Amniotic stem cell (primary cell): ENCODE measurements at regions not wholly inside any gene's neighbourhood (a gene's known extent, or its start where the extent isn't known, plus 50 kb on each side); places are given as distances from the start of the nearest gene placed in this dataset.

Experiments used
- DNase-seq: peaks from one replicate; lab custom pipeline; 2025; lab: John Stamatoyannopoulos, UW

DNA sequence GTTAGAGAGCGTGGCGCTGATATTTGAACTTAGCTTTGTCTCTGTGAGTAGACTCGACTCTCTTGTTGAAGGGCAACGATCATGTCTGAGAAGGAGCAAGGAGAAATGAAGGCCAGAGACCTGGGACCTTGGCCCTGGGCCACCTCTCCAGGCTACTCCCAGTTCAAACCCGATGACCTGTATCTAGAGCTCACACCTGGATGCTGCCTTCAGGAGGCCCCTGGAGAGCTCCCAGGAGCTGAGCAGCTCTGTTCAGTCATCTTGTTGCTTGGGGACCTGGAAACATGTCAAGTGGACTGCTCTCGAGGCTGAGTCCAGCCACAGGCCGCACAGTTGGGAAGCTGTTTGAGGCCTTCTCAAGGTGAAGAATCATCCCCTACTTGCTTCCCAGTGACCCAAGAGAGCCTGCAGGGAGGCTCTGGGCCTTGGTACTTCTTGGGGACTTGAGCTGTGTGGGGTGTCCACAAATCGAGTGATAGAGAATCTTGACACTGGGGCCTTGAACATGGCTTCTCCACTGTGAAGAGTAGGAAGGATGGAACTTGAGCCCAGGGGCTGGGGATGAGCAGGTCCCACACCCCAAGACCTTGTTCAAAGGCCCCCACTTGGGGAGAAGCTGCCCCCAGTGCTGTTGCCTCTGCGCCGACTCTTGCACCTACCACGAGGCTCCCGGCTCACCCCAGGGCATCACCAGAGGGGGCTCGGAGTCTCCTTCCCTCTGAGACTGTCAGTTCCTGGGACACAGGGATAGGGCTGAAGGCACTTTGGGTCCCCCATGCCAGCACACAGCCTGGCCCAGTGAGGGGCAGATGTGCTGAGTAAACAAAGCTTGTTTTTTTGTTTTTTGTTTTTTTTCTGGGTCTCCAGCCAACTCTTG, 112.1 kb downstream of the IRX5 start:
- DNase-seq: no peak

DNA sequence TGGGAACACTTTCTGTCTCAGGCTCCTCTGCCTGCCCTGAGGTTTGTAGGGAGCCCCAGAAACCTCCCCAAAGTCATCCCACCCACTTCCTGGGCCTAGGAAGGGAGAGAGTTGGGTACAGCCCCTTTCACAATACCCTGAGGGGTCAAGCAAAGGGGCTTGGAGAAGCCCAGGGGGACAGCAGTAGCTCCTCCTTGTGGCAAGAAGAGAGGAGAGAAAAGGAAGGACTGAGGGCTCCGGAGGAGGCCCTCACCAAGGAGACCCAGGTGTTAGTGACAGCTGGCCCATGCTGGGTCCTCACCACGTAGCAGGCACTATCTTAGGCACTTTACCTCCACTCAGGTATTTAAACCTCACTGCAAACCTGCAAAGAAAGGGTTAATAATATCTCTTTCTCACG, 112.8 kb downstream of the IRX5 start:
- DNase-seq: no peak

DNA sequence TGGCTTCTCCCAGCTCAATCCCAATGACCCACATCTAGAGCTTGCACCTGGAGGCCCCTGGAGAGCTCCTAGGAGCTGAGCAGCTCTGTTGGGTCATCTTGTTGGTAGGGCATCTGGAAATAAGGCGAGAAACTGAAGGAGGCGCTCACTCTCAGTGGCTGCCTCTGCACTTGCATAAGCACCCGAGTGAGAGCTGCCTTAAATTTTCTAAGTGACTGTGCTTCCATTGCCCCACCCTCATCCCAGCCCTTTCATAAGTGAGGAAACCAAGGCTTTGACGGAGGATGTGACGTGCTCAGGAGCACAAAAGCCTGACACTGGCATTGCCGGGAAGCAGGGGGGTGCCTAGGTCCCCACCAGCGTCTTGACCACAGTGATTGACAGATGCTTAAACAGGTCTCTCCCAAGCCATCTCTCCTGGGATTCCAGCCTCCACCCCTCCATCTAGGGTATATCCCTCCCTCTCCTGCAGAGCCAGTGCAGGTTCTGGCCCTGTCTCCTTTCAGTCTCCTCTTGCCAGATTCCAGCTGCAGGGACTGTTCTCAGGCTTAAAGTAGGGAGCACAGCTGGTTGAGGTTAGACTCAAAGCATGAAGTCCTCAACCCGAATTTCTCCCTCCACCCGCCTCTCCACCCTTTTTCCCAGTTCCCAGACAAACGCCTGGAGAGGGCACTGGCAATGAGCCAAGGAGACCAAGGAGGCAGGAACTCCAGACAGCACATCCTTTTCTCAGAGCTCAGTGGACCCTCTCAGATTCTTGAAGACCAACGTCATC, 113.7 kb downstream of the IRX5 start:
- no peak for DNase-seq

DNA sequence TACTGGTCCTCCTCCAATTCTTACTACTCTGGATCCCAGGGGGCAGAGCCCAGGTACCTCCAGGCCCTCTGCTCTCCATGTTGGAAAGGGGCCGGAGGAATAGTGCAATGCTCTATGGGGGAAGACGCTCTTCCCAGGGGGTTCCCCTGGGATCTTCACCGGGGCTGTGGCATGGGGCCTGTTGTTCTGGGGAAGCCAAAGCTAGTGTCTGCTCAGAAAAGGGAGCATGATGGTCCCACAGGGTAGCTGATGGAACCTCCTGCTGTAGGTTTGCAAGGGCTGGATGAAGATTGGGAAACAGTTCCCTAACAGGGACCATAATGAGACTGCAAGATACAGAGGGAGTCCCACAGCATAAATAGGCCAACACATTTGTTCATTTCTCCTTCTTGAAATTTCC, 114.7 kb downstream of the IRX5 start:
- DNase-seq: no peak

DNA sequence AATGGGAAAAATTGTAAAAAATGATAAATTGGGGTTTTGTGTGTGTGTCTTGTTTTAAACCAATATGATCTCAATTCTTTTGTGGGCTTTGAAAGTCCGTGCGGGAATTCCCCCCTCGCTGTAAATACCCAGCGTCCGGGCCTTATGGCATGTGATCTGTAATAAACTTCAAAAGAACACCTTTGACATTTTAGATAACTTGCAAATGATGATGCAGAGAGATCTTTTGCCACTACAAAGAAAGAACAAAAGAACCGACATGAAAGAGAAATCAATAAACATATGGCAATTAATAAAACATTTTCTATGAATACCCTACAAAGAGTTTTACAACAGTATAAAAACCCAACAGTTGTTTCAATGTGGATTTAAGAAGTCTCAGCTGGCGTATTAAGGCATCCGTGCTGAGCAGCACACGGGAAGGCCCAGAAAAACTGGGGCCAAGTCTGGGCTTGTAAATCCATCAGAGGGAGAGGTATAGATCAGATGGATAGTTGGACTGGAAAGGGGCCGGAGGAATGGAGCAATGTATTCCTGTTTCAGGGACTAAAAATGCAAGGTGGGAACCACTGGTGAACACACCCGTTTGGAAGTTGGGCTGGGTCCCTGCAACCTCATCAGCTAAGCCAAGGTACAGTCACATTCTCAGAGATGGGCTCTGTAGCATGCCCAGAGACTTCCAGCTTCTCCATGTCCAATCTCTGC, 115.2 kb downstream of the IRX5 start:
- no peak for DNase-seq

DNA sequence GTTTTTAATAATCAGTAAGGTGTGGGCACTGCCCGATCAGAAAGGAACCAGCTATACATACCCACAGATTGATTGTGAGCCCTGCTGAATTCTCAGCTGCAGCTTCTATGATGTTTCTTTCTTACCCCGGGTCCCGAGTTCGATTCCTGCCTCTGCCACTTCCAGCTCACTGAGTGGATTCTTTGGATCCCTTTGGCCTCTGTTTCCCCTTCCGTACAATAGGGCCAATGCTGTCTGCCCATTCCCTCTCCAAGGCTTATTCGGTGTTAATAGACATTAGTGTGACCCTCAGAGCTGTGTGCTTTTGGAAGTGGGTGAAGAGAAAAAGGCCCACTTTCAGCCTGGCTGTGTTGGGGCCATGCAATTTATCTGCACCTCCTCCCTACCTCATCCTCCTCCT, 115.8 kb downstream of the IRX5 start:
- no peak for DNase-seq

DNA sequence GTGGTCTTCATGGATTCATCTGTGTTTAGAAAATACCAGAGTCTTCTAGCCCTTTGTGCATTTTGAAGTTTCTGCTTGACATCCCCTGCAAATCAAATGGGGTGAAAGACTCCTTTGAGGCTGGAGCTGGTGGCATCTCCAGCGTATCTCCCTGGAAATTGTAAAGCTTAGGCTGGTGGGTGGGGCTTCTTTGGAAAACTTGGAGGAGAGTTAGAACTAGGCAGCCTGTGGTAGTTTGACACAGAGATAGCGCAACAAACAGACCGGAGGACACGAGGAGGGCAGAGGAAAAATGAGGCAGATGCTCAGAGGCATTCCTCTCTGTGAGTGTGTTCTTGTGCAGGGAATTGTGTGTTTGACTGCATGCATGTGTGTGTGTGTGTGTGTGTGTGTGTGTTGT, 116.3 kb downstream of the IRX5 start:
- DNase-seq: no peak

DNA sequence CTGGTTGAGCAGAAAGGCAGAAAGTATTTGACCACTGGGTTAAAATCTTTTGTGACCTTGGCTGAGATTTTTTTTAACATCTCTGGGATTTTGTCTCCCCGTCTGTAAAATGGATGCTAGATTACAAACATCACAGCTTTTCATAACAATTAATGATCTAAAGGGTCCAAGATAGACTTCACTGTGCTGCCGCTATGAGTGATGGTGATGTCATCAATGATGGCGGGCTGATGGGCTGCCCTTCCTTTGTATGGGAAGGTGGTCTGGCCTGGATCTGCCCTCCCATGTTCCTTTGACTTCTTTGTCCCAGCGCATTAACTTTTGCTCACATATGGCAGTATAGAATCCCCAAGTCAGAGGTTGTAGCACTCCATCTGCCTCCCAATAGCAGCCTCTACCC, 116.7 kb downstream of the IRX5 start:
- DNase-seq: no peak

DNA sequence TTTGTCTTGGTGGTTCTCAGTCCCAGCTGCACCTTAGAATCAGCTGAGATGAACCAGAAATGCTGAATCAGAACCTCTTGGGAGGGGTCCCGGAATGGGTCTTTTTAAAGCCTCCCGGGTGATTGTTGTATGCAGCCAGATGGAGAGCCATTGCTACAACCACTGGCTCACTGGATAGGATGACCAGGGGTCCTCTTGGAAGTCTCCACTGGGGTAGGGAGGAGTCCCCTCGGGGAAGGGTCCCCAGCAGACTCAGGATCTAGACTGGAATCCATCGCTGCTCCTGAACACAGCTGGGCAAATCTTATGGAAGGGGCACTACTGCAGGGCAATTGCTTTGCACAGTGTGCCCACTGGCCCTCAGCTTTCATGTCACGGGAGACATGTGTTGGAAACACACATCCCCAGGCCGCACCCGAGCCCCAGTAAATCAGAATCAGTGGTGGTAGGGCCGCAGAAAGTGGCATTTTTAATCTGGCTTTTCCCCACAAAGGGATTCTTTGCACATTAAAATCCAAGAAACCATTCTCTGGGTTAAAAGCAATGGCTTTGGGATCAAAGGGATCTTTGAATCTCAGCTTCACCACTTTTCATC, 117.3 kb downstream of the IRX5 start:
- no peak for DNase-seq

DNA sequence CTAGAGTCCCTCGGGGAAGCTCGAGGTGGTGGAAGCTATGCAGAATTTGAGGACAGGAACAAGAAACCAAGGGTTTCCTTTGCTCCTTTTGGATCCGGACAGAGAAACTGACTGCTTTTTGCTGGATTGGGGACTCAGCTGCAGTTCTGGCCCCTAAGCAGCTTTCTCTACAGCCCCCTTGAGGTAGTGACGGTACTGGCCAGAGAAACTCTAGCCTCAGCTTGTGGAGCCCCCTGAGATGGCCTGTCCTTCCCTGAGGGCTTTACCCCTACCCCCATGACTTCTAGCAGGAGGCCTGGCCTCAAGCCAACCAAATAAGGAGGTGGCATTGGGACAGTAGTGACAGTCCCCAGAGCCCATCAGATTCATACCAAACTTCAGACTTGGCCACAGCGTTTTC, 118.1 kb downstream of the IRX5 start:
- no peak for DNase-seq

DNA sequence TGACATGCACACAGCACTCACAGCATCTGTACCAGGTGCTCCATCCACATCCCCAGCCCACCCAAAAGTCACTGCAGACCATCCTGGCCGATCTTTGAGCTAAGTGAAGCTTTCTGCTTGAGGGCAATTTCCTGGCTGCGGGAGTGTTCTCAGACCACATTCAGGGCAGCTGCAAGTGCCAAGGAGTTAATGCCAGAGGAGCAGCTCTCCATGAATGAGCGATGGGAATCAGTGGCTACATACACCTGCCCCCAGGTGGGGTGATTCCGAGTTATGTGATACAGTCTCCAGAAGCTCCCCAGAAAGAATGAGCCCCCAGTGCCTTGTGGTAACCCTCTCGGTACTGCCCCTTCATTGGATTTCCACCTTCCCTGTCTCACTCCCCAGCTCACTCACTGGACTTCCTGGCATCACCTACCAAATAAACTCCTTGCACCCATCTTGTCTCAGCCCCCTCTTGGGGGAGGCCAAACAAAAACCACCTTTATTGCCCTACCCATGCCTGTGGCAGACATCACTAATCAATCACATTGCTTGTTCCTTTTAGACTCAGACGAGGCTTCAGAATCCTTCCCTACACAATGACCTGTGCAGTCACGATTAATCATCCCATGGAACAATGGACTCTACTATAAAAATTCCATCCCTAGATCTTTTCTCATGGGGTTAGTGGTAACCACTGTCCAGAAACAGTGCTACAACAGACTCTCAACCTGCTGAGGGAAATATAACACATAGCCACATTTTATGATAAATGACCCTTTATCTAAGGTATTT, 121.1 kb downstream of the IRX5 start:
- DNase-seq: no peak

DNA sequence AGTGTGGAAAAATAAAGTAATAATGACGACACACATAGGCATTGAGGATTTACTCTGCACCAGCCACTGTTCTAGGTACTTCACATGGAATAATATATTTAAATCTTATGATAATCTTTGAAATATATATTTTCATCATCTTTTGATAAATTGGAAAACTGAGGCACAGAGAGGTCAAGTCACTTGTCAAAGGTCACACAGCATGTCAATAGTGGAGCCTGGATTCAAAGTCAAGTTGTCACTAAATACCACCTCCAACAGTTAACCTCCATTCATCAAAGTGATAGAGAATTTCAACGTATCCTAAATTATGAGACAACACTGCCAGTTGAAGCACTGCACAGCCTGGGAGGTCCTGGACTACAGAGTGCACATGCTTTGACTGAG, 121.7 kb downstream of the IRX5 start:
- DNase-seq: no peak

DNA sequence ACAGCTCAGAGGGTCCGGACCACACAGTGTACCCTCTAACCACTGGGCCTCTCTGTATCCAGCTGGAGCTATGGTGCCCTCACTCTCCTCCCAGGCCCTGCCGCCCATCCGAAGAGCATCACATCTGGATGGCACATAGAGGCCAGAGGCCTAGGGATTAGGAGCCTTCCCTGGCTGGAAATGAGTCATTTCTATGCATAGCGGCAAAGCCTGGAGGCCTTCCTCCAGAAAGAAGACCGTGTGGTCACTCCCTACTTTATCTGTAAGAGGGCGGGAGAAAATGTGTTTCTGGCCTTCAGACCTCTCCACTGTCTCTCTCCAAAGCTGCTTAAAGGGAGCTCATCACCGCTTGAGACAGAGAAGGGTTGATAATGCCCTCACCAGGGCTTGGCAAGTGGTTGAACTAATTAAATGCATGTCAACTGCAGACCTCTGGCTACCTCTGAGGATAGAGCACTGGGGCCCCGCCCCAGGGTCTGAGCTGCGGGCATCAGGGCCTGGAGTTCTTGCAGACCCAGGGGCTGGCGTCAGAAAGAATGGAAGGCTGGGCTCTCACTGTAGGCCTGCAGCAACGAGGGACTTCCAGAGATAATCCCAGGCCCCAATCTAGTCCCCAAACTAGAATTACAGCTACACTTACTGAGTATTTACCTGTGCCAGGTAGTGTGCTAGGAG, 122.2 kb downstream of the IRX5 start:
- no peak for DNase-seq

DNA sequence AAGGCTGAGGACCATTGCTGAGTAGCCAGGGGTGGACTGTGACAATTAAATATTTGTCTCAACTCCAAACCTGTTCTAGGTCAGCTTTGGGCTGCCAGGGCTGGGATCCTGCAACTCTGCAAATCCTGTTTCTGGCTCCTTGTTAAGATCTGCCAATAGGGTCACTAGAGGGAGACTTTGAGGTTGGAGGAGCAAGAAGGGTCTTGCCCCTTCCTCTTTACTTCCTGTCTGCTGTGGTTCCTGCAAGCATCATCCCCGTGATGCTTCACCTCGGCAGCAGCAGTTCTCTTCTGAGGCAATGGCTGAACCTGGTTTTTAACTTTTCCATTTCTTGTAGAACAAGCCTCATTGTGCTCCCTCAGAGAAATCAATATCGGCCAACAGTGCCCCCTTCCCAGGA, 124.6 kb downstream of the IRX5 start:
- DNase-seq: no peak

DNA sequence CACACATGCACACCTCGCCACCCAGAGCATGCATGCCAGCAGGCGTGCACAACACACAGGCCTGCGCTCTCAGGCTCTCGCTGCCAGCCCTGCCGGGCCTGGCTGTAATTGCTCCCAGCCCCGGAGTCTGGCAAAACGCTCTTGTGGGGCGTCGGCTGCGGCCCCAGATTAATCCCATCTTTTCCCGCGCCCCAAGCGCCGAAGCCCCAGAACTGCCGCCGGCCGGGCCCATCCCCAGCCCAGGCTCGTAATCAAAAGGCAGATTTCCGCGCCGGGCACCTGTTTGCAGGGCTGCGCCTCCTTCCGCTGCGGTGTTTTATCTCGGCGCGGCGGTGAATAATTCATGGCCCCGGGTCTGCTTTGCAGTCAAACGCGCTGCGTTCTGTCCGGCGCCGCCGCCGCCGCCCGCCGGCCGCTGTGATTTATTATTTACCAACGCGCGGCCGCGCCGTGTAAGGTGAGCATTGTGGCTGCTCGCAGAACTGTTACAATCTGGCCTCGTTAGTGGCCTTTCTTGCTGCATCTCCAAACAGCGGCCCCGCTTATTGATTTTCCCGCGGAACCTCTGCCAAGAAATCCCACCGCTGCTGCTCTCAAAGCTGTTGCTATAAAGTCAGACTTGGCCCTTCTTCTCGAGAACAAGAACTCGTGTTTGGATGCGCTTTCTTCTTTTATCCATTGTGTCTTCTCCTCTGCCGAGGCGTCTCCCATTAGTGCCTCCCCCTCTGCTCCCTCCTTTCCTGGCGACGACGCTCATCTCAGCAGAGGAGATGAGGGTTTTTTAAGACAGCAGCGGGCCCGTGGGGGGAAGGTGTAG, 126.1 kb downstream of the IRX5 start:
- no peak for DNase-seq

DNA sequence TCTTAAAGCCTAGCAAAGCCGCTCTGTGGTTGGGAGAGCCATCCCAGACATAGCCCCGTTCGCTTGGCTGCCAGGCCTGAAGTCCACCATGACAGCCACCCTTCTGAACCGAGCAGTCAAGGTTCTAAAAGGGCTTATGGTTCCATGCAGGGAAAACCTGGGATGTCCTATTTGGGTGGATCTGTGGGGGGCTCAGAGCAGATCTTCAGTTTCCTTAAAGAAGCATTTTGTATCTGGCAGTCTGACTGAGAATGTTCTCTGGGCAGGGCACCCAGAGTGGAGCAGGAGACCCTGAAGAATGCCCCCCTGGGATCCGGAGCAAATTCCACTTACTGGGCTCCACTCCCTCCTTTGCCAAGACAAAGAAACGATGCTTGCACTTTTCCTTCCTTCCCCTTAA, 127.2 kb downstream of the IRX5 start:
- DNase-seq: no peak

DNA sequence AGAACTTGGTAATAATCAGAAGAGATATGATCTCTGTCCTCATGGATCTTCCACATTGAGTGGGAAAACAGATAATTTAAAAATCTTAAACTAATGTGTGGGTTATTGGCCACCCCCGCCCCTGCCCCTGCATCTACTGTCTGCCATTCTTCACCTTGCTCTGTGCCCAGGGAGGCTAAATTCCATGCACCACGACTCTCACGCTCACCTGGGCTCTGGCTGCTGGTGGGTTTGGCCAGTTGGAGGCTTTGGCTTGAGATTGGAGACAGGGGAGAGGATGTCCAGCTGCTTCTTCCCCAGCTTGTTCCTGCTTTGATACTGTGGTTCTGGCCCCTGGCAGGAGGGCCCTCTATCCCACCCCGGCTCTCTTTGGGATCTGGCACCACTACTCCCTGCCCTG, 127.9 kb downstream of the IRX5 start:
- no peak for DNase-seq

DNA sequence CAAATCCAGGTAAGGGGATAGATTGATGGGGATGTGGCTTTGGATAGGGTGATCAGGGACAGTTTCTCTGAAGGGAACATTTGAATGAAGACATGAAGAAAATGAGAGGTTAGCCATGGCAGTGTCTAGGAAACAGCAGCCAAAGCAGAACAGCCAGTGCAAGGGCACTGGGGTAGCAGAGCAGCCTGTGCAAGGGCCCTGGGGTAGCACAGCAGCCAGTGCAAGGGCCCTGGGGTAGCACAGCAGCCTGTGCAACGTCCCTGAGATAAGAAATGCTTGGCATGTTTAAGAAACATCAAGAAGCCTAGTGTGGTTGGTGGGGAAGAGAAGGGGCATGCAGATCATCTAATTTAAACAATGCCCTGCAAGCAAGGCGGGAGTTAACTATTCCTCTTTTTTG, 128.5 kb downstream of the IRX5 start:
- DNase-seq: no peak

DNA sequence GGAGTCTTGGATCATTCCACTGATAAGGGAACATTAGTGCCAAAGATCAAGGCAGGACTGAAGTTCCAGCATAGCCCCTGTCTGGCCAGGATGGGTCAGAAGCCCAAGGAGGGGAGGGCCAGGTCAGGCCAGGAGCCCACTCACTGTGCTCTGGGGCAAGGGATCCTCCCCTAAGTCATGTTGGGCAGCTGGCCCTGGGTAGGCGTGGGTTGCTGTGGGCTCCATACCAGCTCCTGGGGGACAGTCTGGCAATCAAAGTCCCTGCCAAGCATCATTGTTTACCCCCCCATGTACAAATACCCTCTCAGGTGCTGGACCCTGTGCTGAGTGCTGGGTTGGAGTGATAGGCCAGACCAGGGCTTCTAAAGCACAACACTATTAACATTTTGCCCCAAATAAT, 130.5 kb downstream of the IRX5 start:
- DNase-seq: no peak

DNA sequence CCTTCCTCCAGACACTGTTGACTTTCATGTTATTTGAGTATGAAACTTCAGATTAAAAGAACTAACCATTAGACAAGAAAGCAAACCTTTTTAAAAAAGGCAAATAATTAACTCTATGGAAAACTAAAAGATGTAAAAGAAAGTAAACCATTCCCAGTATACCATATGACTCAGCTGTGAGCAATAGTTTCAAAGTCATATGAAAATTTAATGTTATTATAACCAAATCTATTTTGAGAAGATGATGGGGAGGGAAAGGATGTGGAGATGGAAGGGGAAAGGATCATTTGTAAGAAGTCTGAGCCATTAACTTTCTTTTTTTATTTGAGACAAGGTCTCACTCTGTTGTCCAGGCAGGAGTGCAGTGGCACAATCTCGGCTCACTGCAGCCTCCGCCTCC, 131.8 kb downstream of the IRX5 start:
- no peak for DNase-seq
